Naive thymus-derived CD4-positive, alpha-beta T cell (primary cell): ENCODE measurements at regions not wholly inside any gene's neighbourhood (a gene's known extent, or its start where the extent isn't known, plus 50 kb on each side); places are given as distances from the start of the nearest gene placed in this dataset.

Experiments
- ATAC-seq: fragments of 150-1000 bp; cut with Tn5 transposase; 2 replicates; pipeline ENCODE4 v1.10.0; 2021; ENCODE audit warnings: mild to moderate bottlenecking, moderate library complexity
- CTCF ChIA-PET: fragments of 350-600 bp; sonication (Branson Sonifier 250); formaldehyde crosslinking; loops from one replicate; lab custom pipeline; 2021; ENCODE audit warnings: antibody characterized with exemption; lab: Charles Lee
- POLR2A ChIA-PET: fragments of 350-600 bp; sonication (Branson Sonifier 250); formaldehyde crosslinking; loops from one replicate; lab custom pipeline; 2021; ENCODE audit warnings: antibody characterized with exemption, inconsistent platforms; lab: Charles Lee
- DNase-seq, 9 donors: peaks; one replicate each; pipeline versions ENCODE4 v3.0.0 to v3.0.0-alpha.2; 2020 to 2022; ENCODE audit warnings: mixed read lengths in 1 of 9
- H3K27ac ChIP-seq: one replicate; pipeline ENCODE4 v1.7.0; 2013; ENCODE audit warnings: mild to moderate bottlenecking, low read depth, low read length, moderate library complexity
- H3K27me3 ChIP-seq, 2 donors: one replicate each; pipeline ENCODE4 v1.7.0; 2013; ENCODE audit warnings: low read length in 2 of 2, mild to moderate bottlenecking in 2 of 2, moderate library complexity in 2 of 2; ENCODE audit not compliant: control insufficient read depth in 2 of 2, insufficient read depth in 2 of 2
- H3K36me3 ChIP-seq, 3 experiments: 1 replicate in 2 of 3; 2 replicates in 1 of 3; pipeline ENCODE4 v1.7.0; 2013; ENCODE audit warnings: low read length in 3 of 3, mild to moderate bottlenecking in 3 of 3, moderate library complexity in 1 of 3; ENCODE audit not compliant: insufficient read depth in 3 of 3, control insufficient read depth in 2 of 3
- H3K4me1 ChIP-seq, 2 donors: one replicate each; pipeline ENCODE4 v1.7.0; 2013; ENCODE audit warnings: low read length in 2 of 2, mild to moderate bottlenecking in 2 of 2, moderate library complexity in 1 of 2; ENCODE audit not compliant: control insufficient read depth in 2 of 2, insufficient read depth in 2 of 2
- H3K4me3 ChIP-seq: 2 replicates; pipeline ENCODE4 v1.7.0; 2013; ENCODE audit warnings: mild to moderate bottlenecking, low read length
- H3K9me3 ChIP-seq, 3 experiments: 1 replicate in 2 of 3; 2 replicates in 1 of 3; pipeline ENCODE4 v1.7.0; 2013; ENCODE audit warnings: low read length in 3 of 3; ENCODE audit not compliant: control insufficient read depth in 2 of 3
- H3K27ac Mint-ChIP-seq, 9 donors: one replicate each; pipeline ENCODE4 v1.8.0; 2020 to 2022; ENCODE audit warnings: mixed read lengths in 9 of 9, mild to moderate bottlenecking in 8 of 9, moderate library complexity in 5 of 9, inconsistent platforms in 2 of 9
- H3K27me3 Mint-ChIP-seq, 5 donors: one replicate each; pipeline ENCODE4 v1.8.0; 2021 to 2022; ENCODE audit warnings: mixed read lengths in 5 of 5, mild to moderate bottlenecking in 1 of 5
- H3K36me3 Mint-ChIP-seq, 5 donors: one replicate each; pipeline ENCODE4 v1.8.0; 2020 to 2022; ENCODE audit warnings: mixed read lengths in 5 of 5, mild to moderate bottlenecking in 3 of 5, inconsistent platforms in 1 of 5
- H3K4me1 Mint-ChIP-seq, 7 donors: one replicate each; pipeline ENCODE4 v1.8.0; 2020 to 2022; ENCODE audit warnings: mixed read lengths in 7 of 7, mild to moderate bottlenecking in 3 of 7, inconsistent platforms in 1 of 7
- H3K4me3 Mint-ChIP-seq, 10 donors: one replicate each; pipeline ENCODE4 v1.8.0; 2020 to 2022; ENCODE audit warnings: mild to moderate bottlenecking in 10 of 10, mixed read lengths in 10 of 10, moderate library complexity in 6 of 10, inconsistent platforms in 2 of 10
- H3K9me3 Mint-ChIP-seq, 11 donors: one replicate each; pipeline ENCODE4 v1.8.0; 2020 to 2022; ENCODE audit warnings: mixed read lengths in 11 of 11, mild to moderate bottlenecking in 4 of 11, inconsistent platforms in 1 of 11, moderate library complexity in 1 of 11
- intact Hi-C, 2 donors: fragments of 100-400 bp; cut with micrococcal nuclease; formaldehyde crosslinking; loops; one replicate each; pipeline ENCODE4 v1.15.1; 2023

DNA sequence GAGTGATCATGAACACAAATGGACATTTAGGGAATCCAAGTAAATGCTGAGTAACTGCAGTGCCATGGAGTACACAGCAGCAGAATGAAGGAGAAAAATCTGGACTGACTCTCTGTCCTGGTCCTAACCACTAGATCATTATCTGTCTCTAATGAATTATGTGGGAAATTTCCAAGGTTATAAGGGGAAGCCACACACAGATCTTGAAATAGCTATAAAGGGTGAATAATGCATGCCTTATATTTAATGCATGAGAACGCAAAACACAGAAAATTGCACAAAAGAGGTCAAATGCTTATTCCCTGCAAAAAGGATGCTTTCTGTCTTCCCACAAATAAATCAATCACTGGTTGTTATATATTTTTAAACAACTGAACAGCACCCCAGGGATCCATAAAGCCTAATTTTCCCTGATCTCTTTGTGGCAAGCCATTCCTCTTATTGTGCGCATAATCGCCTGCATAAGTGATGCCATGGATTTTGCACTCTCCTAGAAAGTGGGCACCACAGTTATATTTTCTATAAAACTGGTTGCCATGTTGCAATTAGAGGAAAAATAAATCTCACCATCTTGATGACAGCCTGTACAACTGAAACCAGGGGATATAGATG lies 201.8 kb downstream of the XPNPEP1 start:
- Mint-ChIP-seq H3K4me1 (no peaks in the 10 kb centered on the region), H3K36me3 (no peaks in the 10 kb centered on the region), H3K27ac (no peak overlapping the region), H3K9me3 (peaks cover 0 to 7% (median 0%) of the 10 kb centered on the region in 11 donors), H3K27me3 (peaks cover 0 to 23% (median 9%) of the 10 kb centered on the region in 5 donors), H3K4me3 (no peak overlapping the region)
- H3K4me3 ChIP-seq: no peak overlapping the region
- no peaks in the 10 kb centered on the region for H3K9me3 ChIP-seq
- no peaks in the 10 kb centered on the region for H3K4me1 ChIP-seq
- ATAC-seq (no peak), DNase-seq (no peak)
- ChIA-PET CTCF (no interaction called here), POLR2A (no interaction called here)
- H3K27ac ChIP-seq: no peak overlapping the region
- H3K27me3 ChIP-seq: no peaks in the 10 kb centered on the region
- no peaks in the 10 kb centered on the region for H3K36me3 ChIP-seq
- intact Hi-C loops: no loop called here

DNA sequence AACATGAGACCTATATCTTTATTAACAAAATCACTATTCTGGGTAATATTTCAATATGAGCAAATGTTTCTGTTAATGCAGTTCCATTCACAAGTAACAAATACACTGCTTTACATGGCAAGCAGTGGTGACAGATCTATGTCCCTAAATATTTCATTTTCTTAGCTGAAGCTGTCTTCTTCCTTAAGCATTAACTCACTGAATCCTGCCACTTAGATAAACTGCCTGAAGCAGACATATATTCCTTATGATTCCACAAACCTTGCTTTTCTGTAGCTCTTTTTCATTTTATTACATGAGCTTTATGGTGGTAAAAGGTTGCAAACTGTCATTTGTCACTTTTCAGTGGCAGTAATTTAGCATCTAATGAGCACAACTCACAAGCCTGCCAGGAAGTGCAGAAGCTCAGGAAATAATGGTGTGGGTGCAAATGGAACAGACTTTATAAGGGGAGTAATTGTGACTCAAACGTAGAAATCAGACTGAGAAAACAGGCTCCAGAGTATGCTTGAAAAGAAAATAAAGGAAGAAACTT lies 217.2 kb downstream of the XPNPEP1 start:
- ChIA-PET CTCF (no interaction called here), POLR2A (no interaction called here)
- H3K9me3 ChIP-seq: peaks cover 0 to 5% (median 0%) of the 10 kb centered on the region in 3 experiments
- ATAC-seq (no peak), DNase-seq (no peak)
- H3K4me3 ChIP-seq: no peak overlapping the region
- peaks cover 0 to 5% (median 0%) of the 10 kb centered on the region in 5 donors for H3K27me3 Mint-ChIP-seq
- H3K27me3 ChIP-seq: no peaks in the 10 kb centered on the region
- H3K36me3 Mint-ChIP-seq: peaks cover 0 to 3% (median 0%) of the 10 kb centered on the region in 5 donors
- H3K4me3 Mint-ChIP-seq: no peak overlapping the region
- intact Hi-C loops: no loop called here
- H3K4me1 ChIP-seq: no peaks in the 10 kb centered on the region
- H3K4me1 Mint-ChIP-seq: no peaks in the 10 kb centered on the region
- H3K9me3 Mint-ChIP-seq: peaks cover 3 to 25% (median 9%) of the 10 kb centered on the region in 11 donors
- H3K36me3 ChIP-seq: no peaks in the 10 kb centered on the region
- H3K27ac Mint-ChIP-seq: no peak overlapping the region
- H3K27ac ChIP-seq: no peak overlapping the region

DNA sequence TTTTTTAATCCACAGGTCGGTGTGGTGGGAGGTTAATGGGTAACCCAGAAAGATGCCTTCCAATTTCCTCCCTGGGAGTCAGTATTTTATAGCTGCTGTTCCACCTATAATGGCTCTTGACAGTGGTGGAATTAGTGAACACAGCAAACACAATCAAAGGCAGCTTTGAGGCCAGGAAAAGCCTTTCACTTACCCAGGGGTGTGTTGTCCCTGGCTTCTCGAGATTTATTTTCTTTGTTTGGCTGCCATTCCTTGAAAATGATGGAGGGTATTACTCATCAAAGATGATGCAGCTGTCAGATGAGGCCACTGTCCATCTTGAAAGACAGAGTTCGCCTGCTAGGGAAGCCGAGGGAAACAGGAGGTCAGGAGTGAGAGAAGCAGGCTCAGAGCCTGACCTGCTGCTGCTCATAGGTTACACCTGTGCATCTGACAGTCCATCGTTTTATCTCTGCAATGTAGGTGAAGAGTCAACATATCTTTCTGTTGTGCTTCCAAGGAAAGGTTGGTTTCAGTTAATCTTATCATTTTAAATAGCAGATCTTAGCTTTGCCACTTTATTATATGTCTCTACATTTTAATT lies 221.6 kb downstream of the XPNPEP1 start:
- H3K9me3 ChIP-seq: no peaks in the 10 kb centered on the region
- H3K4me1 ChIP-seq: no peaks in the 10 kb centered on the region
- H3K9me3 Mint-ChIP-seq: peaks cover 0 to 3% (median 0%) of the 10 kb centered on the region in 11 donors
- H3K36me3 Mint-ChIP-seq: no peaks in the 10 kb centered on the region
- no peaks in the 10 kb centered on the region for H3K4me1 Mint-ChIP-seq
- ATAC-seq (no peak), DNase-seq (no peak)
- intact Hi-C loops: no loop called here
- no peak overlapping the region for H3K4me3 ChIP-seq
- no peak overlapping the region for H3K27ac ChIP-seq
- H3K27me3 Mint-ChIP-seq: peaks cover 0 to 4% (median 0%) of the 10 kb centered on the region in 5 donors
- H3K4me3 Mint-ChIP-seq: no peak overlapping the region
- H3K27ac Mint-ChIP-seq: no peak overlapping the region
- no peaks in the 10 kb centered on the region for H3K27me3 ChIP-seq
- ChIA-PET POLR2A (no interaction called here), CTCF (no interaction called here)
- no peaks in the 10 kb centered on the region for H3K36me3 ChIP-seq

DNA sequence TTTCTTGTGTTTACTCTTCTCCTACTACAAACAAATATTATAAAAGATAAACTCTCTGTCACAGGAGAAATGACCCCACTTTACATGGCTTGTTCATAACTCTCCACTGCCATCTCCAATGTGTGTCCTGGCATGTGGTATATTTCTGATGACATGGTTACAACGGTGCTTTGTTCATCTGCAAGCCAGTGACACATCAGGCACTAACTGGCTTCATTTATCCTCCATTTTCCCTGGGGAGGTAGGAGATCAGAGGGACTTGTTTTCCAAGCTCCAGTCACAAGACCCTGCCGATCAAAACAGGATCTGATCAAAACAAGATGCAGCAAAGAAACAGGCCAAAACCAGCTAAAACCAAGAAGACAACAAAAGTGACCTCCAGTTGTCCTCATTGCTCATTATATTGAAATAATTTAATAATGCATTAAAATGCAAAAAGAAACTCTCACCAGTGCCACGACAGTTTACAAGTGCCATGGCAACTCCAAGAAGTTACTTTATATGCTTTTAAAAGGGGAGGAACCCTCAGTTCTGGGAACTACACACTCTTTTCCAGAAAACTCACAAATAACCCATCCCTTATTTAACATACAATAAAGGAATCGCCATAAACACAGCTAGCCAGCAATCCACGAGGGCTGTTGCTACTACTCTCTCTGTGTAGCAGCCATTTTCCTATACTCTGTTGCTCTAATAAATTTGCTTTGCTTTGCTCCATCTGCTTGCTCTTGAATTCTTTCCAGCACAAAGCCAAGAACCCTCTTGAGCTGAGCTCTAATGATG lies 224.2 kb downstream of the XPNPEP1 start:
- ATAC-seq: no peak
- Mint-ChIP-seq H3K27ac (no peak overlapping the region), H3K36me3 (no peaks in the 10 kb centered on the region), H3K27me3 (peaks cover 0 to 11% (median 0%) of the 10 kb centered on the region in 5 donors), H3K4me3 (no peak overlapping the region), H3K9me3 (no peaks in the 10 kb centered on the region), H3K4me1 (no peaks in the 10 kb centered on the region)
- Histone ChIP-seq H3K9me3 (no peaks in the 10 kb centered on the region), H3K27ac (no peak overlapping the region), H3K4me1 (no peaks in the 10 kb centered on the region), H3K4me3 (no peak overlapping the region), H3K36me3 (no peaks in the 10 kb centered on the region), H3K27me3 (no peaks in the 10 kb centered on the region)
- no peak for DNase-seq
- intact Hi-C loops: no loop called here
- CTCF ChIA-PET: no interaction called here
- POLR2A ChIA-PET: no interaction called here

DNA sequence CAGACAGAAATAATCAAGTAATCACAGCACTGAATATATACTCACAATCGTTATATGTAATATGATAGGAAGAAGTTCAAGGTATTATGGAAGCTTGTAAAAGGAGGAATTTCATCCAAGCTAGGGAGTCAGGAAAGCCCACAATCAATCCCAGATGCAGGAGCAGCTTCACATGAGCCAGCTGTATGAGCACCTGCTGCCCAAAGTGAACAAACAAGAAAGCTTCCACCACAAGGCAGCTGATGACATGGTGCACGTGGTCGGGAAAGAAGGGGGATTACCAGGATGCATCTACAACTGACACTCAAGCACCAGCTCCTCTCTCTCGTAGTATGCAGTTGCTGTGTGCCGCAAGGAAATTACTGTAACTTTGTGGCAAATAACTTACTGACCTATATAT lies 225.2 kb downstream of the XPNPEP1 start:
- POLR2A ChIA-PET: no interaction called here
- H3K36me3 ChIP-seq: no peaks in the 10 kb centered on the region
- no peaks in the 10 kb centered on the region for H3K4me1 ChIP-seq
- no peak overlapping the region for H3K4me3 ChIP-seq
- intact Hi-C loops: no loop called here
- no peak for ATAC-seq
- H3K9me3 Mint-ChIP-seq: no peaks in the 10 kb centered on the region
- H3K27ac Mint-ChIP-seq: no peak overlapping the region
- H3K4me1 Mint-ChIP-seq: no peaks in the 10 kb centered on the region
- CTCF ChIA-PET: no interaction called here
- no peak overlapping the region for H3K27ac ChIP-seq
- DNase-seq: no peak
- H3K27me3 Mint-ChIP-seq: peaks cover 0 to 11% (median 0%) of the 10 kb centered on the region in 5 donors
- H3K36me3 Mint-ChIP-seq: no peaks in the 10 kb centered on the region
- no peaks in the 10 kb centered on the region for H3K9me3 ChIP-seq
- no peaks in the 10 kb centered on the region for H3K27me3 ChIP-seq
- no peak overlapping the region for H3K4me3 Mint-ChIP-seq

DNA sequence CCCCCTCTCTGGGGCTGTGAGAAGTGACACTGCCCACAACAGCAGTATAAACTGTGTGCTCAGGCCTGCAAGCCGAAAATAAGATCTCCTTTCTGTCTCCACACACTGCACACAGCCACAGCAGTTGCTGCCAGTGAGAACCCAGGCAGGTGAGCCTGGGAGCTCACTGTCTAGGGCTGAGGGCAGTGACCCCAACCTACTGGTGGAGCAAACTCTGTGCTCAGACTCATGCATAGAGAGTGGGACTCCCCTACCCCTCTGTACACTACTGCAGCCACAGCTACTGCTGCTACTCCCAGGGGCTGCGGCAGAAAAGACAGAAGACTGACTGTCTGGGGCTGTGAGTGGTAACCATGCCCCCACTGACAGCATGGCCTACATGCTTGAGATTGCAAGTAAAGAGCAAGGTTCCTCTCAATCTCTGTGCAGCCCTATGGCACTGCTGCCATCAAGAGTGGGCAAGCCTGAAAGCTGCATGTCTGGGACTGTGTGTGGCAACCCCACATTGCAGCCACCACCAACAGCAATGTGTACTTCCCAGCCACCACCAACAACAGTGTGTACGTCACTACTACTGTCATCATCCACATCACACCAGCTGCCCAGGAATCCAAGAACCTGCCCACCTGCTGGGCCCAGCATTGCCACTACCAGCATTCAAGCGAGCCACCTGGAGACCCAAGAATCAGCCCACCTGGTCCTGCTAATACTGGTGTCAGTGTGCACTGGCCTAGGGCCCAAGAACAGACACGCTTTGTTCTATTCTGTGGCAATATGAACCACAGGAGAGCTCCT lies 226.1 kb downstream of the XPNPEP1 start:
- Histone ChIP-seq H3K27me3 (no peaks in the 10 kb centered on the region), H3K4me1 (no peaks in the 10 kb centered on the region), H3K4me3 (no peak overlapping the region), H3K9me3 (no peaks in the 10 kb centered on the region), H3K36me3 (no peaks in the 10 kb centered on the region), H3K27ac (no peak overlapping the region)
- Mint-ChIP-seq H3K9me3 (peaks cover 0 to 3% (median 0%) of the 10 kb centered on the region in 11 donors), H3K36me3 (no peaks in the 10 kb centered on the region), H3K27me3 (peaks cover 0 to 15% (median 3%) of the 10 kb centered on the region in 5 donors), H3K27ac (no peak overlapping the region), H3K4me1 (no peaks in the 10 kb centered on the region), H3K4me3 (no peak overlapping the region)
- no peak for ATAC-seq
- DNase-seq: no peak
- POLR2A ChIA-PET: no interaction called here
- CTCF ChIA-PET: no interaction called here
- intact Hi-C loops: no loop called here
